Upper lobe of right lung (tissue), 1 donor: ENCODE measurements at regions not wholly inside any gene's neighbourhood (a gene's known extent, or its start where the extent isn't known, plus 50 kb on each side); places are given as distances from the start of the nearest gene placed in this dataset.
A peak's percentile ranks its signal among the peaks of the same experiment; 100 is the strongest.

Source experiments
- ATAC-seq: fragments of 200-7000 bp; cut with Tn5 transposase; one replicate; pipeline ENCODE4 v1.9.1; 2020; ENCODE audit warnings: mild to moderate bottlenecking, moderate library complexity
- DNase-seq: peaks from one replicate; pipeline ENCODE4 v3.0.0-alpha.2; 2020
- H3K27ac ChIP-seq: fragments of 200-600 bp; one replicate; pipeline ENCODE4 v1.8.0; 2022
- H3K27me3 ChIP-seq: fragments of 200-600 bp; one replicate; pipeline ENCODE4 v1.8.0; 2022; ENCODE audit warnings: mild to moderate bottlenecking
- H3K36me3 ChIP-seq: fragments of 200-600 bp; one replicate; pipeline ENCODE4 v1.8.0; 2022
- H3K4me1 ChIP-seq: fragments of 200-600 bp; one replicate; pipeline ENCODE4 v1.8.0; 2022
- H3K4me3 ChIP-seq: fragments of 200-600 bp; one replicate; pipeline ENCODE4 v1.8.0; 2022; ENCODE audit warnings: mild to moderate bottlenecking
- H3K9me3 ChIP-seq: fragments of 200-600 bp; one replicate; pipeline ENCODE4 v1.8.0; 2022
- intact Hi-C: fragments of 100-400 bp; cut with DNase I; formaldehyde crosslinking; loops from one replicate; pipeline ENCODE4 v1.11.0; 2022
- TF ChIP-seq, protein P1 (sequence below): fragments of 200-600 bp; IDR thresholded peaks from one replicate; pipeline ENCODE4 v1.8.0; 2022; ENCODE audit warnings: antibody characterized with exemption
- donor health status: DM: no; HTN: yes; CAD: no; lungs with severe emphysema.

DNA sequence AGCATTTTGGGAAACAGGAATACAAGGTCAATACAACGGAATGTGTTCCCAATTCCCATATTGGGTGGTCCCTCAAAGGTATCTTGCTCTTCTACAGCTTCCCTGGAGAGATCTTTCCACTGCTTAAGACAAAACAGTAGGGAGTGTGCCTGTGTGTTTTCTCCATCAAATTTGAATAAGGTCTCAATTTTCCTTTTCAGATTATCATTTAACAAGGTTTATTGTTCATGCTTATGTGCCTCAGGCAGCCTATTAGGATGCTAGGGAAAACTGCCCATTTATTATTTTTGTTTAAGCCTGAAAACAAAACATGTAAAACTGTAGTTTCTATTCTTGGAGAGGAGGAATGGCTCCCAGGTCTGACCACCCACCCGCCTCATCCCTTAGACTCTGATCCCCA is 622.7 kb downstream of the LMO4 start:
- H3K36me3 ChIP-seq: no peaks in the 10 kb centered on the region
- DNase-seq: no peak
- no peaks in the 10 kb centered on the region for H3K27me3 ChIP-seq
- no peaks in the 10 kb centered on the region for H3K9me3 ChIP-seq
- H3K4me3 ChIP-seq: no peak overlapping the region
- TF ChIP-seq, protein P1, sequence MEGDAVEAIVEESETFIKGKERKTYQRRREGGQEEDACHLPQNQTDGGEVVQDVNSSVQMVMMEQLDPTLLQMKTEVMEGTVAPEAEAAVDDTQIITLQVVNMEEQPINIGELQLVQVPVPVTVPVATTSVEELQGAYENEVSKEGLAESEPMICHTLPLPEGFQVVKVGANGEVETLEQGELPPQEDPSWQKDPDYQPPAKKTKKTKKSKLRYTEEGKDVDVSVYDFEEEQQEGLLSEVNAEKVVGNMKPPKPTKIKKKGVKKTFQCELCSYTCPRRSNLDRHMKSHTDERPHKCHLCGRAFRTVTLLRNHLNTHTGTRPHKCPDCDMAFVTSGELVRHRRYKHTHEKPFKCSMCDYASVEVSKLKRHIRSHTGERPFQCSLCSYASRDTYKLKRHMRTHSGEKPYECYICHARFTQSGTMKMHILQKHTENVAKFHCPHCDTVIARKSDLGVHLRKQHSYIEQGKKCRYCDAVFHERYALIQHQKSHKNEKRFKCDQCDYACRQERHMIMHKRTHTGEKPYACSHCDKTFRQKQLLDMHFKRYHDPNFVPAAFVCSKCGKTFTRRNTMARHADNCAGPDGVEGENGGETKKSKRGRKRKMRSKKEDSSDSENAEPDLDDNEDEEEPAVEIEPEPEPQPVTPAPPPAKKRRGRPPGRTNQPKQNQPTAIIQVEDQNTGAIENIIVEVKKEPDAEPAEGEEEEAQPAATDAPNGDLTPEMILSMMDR: no peak
- intact Hi-C loops: no loop called here
- H3K4me1 ChIP-seq: no peaks in the 10 kb centered on the region
- no peak for ATAC-seq
- H3K27ac ChIP-seq: no peak overlapping the region

DNA sequence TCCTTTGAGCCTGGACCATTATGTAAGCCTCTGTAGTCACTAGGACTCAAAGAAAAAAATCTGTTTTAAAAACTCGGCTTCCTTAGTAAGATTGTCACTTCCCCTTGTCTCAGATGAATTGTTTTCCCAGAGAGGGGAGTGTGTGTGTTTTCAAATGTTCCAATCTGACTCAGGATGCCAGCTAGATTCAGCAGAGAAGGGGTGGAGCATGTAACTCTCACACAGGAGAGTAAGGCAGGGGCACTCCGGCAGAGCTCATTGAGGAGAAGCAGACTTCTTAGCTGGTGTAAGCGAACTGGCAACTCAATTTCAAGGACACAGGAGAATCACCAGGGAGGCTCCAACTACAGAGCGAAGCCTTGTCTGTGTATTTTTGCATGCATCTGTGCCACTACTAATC is 623.2 kb downstream of the LMO4 start:
- intact Hi-C loops: no loop called here

DNA sequence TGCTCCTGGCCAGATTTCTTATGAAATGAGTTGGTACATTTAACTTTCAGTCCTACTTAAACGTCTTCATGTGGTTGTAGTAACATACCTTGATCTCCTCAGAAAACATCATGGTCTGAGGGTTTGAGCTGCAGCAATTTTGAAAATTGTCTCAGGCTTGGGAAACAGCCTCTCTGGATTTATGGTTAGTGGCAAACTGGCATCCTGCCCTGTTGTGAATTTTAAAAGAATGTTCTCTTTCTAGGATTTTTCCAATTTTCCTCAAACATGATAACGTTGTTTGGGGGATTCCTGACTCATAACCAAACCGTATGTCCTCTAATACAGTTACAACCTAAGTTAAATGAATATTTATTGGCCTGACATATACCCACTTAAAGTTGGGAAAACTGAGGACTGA is 624.4 kb downstream of the LMO4 start:
- H3K4me3 ChIP-seq: no peak overlapping the region
- ATAC-seq: no peak
- H3K36me3 ChIP-seq: no peaks in the 10 kb centered on the region
- no peaks in the 10 kb centered on the region for H3K9me3 ChIP-seq
- no peak for DNase-seq
- TF ChIP-seq, protein P1: no peak
- no peaks in the 10 kb centered on the region for H3K4me1 ChIP-seq
- intact Hi-C loops: no loop called here
- no peaks in the 10 kb centered on the region for H3K27me3 ChIP-seq
- H3K27ac ChIP-seq: no peak overlapping the region

More for the DNA sequence above, 623.2 kb downstream of the LMO4 start:
- ATAC-seq (no peak), DNase-seq (no peak)
- TF ChIP-seq, protein P1: no peak
- H3K4me1 ChIP-seq: no peaks in the 10 kb centered on the region
- H3K9me3 ChIP-seq: no peaks in the 10 kb centered on the region
- H3K27ac ChIP-seq: no peak overlapping the region
- H3K4me3 ChIP-seq: no peak overlapping the region
- no peaks in the 10 kb centered on the region for H3K27me3 ChIP-seq
- no peaks in the 10 kb centered on the region for H3K36me3 ChIP-seq

DNA sequence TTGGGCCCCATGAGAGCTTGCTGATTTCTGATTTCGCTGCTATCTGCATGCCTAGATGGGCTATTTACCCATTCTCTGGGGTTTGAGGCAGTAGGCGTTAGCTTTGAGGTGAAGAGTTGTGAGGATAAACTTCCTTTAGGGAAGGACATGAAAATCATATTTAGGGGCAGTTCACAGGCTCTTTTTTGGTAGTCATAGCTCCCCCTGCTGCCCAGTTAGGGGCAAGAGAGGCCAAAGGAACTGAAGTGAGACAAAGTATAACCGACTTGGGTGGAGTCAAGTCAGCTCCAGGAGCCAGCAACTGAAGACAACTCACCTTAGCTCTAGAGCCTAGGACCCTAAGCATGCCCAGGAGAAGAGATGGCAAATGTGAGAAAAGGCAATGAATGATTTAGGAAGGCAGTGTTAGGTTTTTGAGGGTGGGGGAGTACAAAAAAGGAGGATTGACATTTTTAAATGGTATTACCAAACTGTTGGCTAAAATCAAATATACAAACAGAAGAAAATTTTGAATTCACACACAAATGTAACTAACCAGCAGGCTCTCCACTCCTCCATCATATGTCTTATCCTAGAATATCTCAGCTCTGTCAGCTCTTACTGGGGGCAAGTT is 625.2 kb downstream of the LMO4 start:
- Histone ChIP-seq H3K4me1 (no peaks in the 10 kb centered on the region), H3K27ac (no peak overlapping the region), H3K36me3 (no peaks in the 10 kb centered on the region), H3K4me3 (no peak overlapping the region), H3K27me3 (no peaks in the 10 kb centered on the region), H3K9me3 (no peaks in the 10 kb centered on the region)
- peak; percentile 95 for ATAC-seq
- intact Hi-C loops: no loop called here
- DNase-seq: no peak
- TF ChIP-seq, protein P1: peak; percentile 82

DNA sequence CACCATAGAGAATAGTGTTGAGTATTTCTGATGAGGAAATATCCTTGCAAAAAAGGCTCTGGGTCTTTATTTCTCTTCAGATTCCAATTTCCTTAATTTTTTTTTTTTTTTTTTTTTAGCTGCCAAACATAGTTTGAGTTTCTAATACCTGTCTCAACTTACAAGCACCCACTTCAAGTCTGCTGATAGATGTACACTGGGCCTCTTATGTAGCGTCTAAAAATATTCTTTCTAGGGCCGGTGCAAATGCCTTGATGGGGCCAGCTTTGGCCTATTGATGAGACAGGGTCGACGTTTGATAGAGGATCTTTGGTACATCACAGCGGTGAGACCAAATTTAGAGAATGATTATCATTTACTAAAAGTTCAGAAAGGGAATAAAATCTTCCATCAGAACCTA is 626.4 kb downstream of the LMO4 start:
- Histone ChIP-seq H3K36me3 (no peaks in the 10 kb centered on the region), H3K4me3 (no peak overlapping the region), H3K27me3 (no peaks in the 10 kb centered on the region), H3K9me3 (no peaks in the 10 kb centered on the region), H3K27ac (no peak overlapping the region), H3K4me1 (no peaks in the 10 kb centered on the region)
- ATAC-seq: no peak
- TF ChIP-seq, protein P1: no peak
- intact Hi-C loops: no loop called here
- no peak for DNase-seq

DNA sequence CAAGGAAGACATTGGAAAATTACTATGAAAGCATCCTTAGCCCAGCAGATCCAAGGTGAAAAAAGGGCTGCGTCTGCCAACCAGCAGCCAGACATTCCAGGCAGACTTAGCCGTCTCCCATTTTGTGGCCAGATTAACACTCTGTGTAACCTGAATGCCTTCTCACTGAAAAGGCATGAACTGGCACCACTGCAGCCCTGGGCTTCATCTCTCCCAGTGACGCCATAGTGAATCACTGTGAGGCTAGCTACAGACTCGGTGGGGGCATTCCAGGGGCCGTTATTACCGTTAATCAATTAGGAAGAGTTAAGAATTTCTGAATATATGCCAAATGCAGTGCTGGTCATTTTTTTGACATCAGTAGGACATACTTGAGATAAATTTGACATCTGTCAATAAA is 627.4 kb downstream of the LMO4 start:
- H3K4me3 ChIP-seq: no peak overlapping the region
- H3K27ac ChIP-seq: no peak overlapping the region
- intact Hi-C loops: no loop called here
- no peaks in the 10 kb centered on the region for H3K27me3 ChIP-seq
- H3K4me1 ChIP-seq: no peaks in the 10 kb centered on the region
- TF ChIP-seq, protein P1: no peak
- no peak for DNase-seq
- H3K9me3 ChIP-seq: no peaks in the 10 kb centered on the region
- ATAC-seq: no peak
- no peaks in the 10 kb centered on the region for H3K36me3 ChIP-seq
